Glutamatergic neuron (in vitro differentiated cells): ENCODE measurements at regions not wholly inside any gene's neighbourhood (a gene's known extent, or its start where the extent isn't known, plus 50 kb on each side); places are given as distances from the start of the nearest gene placed in this dataset.

Experiments
- DNase-seq: peaks from one replicate; pipeline ENCODE4 v3.0.0; 2022
- H3K27ac Mint-ChIP-seq: one replicate; pipeline ENCODE4 v1.8.0; 2020; ENCODE audit warnings: mild to moderate bottlenecking, mixed read lengths, inconsistent platforms; ENCODE audit not compliant: unreplicated experiment
- H3K27me3 Mint-ChIP-seq: one replicate; pipeline ENCODE4 v1.8.0; 2020; ENCODE audit warnings: mild to moderate bottlenecking, moderate library complexity, mixed read lengths, inconsistent platforms; ENCODE audit not compliant: unreplicated experiment
- H3K36me3 Mint-ChIP-seq: one replicate; pipeline ENCODE4 v1.8.0; 2020; ENCODE audit warnings: mild to moderate bottlenecking, mixed read lengths, inconsistent platforms; ENCODE audit not compliant: unreplicated experiment
- H3K4me1 Mint-ChIP-seq: one replicate; pipeline ENCODE4 v1.8.0; 2020; ENCODE audit warnings: mild to moderate bottlenecking, low read depth, mixed read lengths, inconsistent platforms; ENCODE audit not compliant: unreplicated experiment
- H3K4me3 Mint-ChIP-seq: one replicate; pipeline ENCODE4 v1.8.0; 2020; ENCODE audit warnings: mild to moderate bottlenecking, mixed read lengths, inconsistent platforms; ENCODE audit not compliant: unreplicated experiment
- H3K9me3 Mint-ChIP-seq: one replicate; pipeline ENCODE4 v1.8.0; 2020; ENCODE audit warnings: mild to moderate bottlenecking, moderate library complexity, mixed read lengths, inconsistent platforms; ENCODE audit not compliant: unreplicated experiment
- TF ChIP-seq, protein P1 (sequence below): fragments of 200-600 bp; sonication (generic); IDR thresholded peaks from one replicate; pipeline ENCODE4 v1.5.0; 2021; ENCODE audit not compliant: partially characterized antibody, unreplicated experiment

DNA sequence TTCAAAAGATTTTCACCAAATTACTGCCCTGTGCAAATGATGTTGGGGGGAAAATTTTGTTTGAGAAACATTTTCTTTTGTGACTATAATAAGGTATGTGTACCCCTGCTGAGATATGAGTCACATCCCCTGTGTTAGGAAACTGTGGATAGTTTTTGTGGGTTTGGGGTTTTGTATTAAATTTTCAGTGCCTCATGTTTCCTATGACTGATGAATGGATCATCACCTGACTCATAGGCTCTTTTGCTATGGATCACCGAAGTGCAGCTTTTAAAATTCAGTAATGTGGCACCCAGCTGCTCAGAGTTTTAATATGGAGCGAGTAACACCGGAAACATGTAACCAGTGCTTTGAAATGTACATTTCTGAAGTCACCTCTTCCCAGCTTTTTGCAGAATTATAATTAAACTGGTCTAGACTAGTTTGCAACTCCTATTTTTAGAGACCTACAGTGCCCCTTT is 167.4 kb upstream of the HMGA2 start:
- no peak overlapping the region for H3K4me3 Mint-ChIP-seq
- H3K36me3 Mint-ChIP-seq: no peaks in the 10 kb centered on the region
- TF ChIP-seq, protein P1, sequence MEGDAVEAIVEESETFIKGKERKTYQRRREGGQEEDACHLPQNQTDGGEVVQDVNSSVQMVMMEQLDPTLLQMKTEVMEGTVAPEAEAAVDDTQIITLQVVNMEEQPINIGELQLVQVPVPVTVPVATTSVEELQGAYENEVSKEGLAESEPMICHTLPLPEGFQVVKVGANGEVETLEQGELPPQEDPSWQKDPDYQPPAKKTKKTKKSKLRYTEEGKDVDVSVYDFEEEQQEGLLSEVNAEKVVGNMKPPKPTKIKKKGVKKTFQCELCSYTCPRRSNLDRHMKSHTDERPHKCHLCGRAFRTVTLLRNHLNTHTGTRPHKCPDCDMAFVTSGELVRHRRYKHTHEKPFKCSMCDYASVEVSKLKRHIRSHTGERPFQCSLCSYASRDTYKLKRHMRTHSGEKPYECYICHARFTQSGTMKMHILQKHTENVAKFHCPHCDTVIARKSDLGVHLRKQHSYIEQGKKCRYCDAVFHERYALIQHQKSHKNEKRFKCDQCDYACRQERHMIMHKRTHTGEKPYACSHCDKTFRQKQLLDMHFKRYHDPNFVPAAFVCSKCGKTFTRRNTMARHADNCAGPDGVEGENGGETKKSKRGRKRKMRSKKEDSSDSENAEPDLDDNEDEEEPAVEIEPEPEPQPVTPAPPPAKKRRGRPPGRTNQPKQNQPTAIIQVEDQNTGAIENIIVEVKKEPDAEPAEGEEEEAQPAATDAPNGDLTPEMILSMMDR: no peak
- DNase-seq: no peak
- H3K4me1 Mint-ChIP-seq: no peaks in the 10 kb centered on the region
- H3K27me3 Mint-ChIP-seq: no peaks in the 10 kb centered on the region
- H3K27ac Mint-ChIP-seq: no peak overlapping the region
- H3K9me3 Mint-ChIP-seq: no peaks in the 10 kb centered on the region

DNA sequence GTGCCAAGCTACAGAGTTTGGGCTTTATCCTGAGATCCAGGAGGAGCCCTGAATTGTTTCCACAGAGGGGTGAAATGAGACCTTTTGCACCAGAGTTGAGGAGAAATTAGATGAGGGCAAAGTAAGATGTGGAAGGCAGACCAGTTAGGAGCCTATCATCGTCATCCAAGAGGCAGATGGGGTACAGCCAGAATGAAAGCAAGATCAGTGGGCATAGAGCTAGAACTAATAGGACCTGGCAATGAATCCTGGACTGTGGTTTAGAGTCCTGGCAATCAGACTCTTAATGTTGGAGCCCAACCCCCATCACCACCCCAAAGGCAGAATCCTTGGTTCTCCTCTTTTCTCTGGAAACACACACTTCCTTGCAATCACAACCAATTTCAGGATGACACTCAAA is 166.6 kb upstream of the HMGA2 start:
- H3K4me1 Mint-ChIP-seq: no peaks in the 10 kb centered on the region
- H3K27me3 Mint-ChIP-seq: no peaks in the 10 kb centered on the region
- H3K4me3 Mint-ChIP-seq: no peak overlapping the region
- H3K9me3 Mint-ChIP-seq: no peaks in the 10 kb centered on the region
- TF ChIP-seq, protein P1: no peak
- H3K36me3 Mint-ChIP-seq: no peaks in the 10 kb centered on the region
- DNase-seq: no peak
- H3K27ac Mint-ChIP-seq: no peak overlapping the region

GRCh38 chr12:65658360-65658759 is 165.9 kb upstream of the HMGA2 start:
- DNase-seq: no peak
- no peak overlapping the region for H3K4me3 Mint-ChIP-seq
- H3K27ac Mint-ChIP-seq: no peak overlapping the region
- no peaks in the 10 kb centered on the region for H3K9me3 Mint-ChIP-seq
- TF ChIP-seq, protein P1: no peak
- no peaks in the 10 kb centered on the region for H3K27me3 Mint-ChIP-seq
- H3K4me1 Mint-ChIP-seq: no peaks in the 10 kb centered on the region
- no peaks in the 10 kb centered on the region for H3K36me3 Mint-ChIP-seq

GRCh38 chr12:65659681-65660080 is 164.6 kb upstream of the HMGA2 start:
- Mint-ChIP-seq H3K36me3 (peaks cover 3% of the 10 kb centered on the region), H3K27me3 (no peaks in the 10 kb centered on the region), H3K4me3 (no peak overlapping the region), H3K27ac (no peak overlapping the region), H3K9me3 (peaks cover 5% of the 10 kb centered on the region), H3K4me1 (no peaks in the 10 kb centered on the region)
- TF ChIP-seq, protein P1: no peak
- no peak for DNase-seq

GRCh38 chr12:65660096-65660495 is 164.2 kb upstream of the HMGA2 start:
- no peak for DNase-seq
- Mint-ChIP-seq H3K9me3 (peaks cover 7% of the 10 kb centered on the region), H3K27me3 (no peaks in the 10 kb centered on the region), H3K27ac (no peak overlapping the region), H3K36me3 (peaks cover 6% of the 10 kb centered on the region), H3K4me1 (no peaks in the 10 kb centered on the region), H3K4me3 (no peak overlapping the region)
- TF ChIP-seq, protein P1: no peak
